MM.1S (cell line): ENCODE measurements at regions not wholly inside any gene's neighbourhood (a gene's known extent, or its start where the extent isn't known, plus 50 kb on each side); places are given as distances from the start of the nearest gene placed in this dataset.

Source experiments
- DNase-seq: peaks from one replicate; pipeline ENCODE4 v3.0.0-alpha.2; 2015
- H2AFZ ChIP-seq: fragments of 300-600 bp; sonication (generic); 2 replicates; pipeline ENCODE4 v1.6.0; 2016; ENCODE audit warnings: antibody characterized with exemption, low read length
- H3F3A ChIP-seq: fragments of 300-600 bp; sonication (generic); 2 replicates; pipeline ENCODE4 v1.6.1; 2016; ENCODE audit warnings: mild to moderate bottlenecking, antibody characterized with exemption, low read length, moderate library complexity, mixed read lengths; ENCODE audit not compliant: insufficient read depth
- H3K27ac ChIP-seq: fragments of 300-600 bp; sonication (generic); 2 replicates; pipeline ENCODE4 v1.5.1; 2016; ENCODE audit warnings: mild to moderate bottlenecking, low read length
- H3K27me3 ChIP-seq: fragments of 300-600 bp; sonication (generic); replicated peaks from 2 replicates; pipeline ENCODE4 v1.6.0; 2016; ENCODE audit warnings: low read length; ENCODE audit not compliant: insufficient read depth
- H3K36me3 ChIP-seq: fragments of 300-600 bp; sonication (generic); replicated peaks from 2 replicates; pipeline ENCODE4 v1.6.1; 2016; ENCODE audit warnings: mild to moderate bottlenecking, low read length, mixed read lengths; ENCODE audit not compliant: insufficient read depth
- H3K4me1 ChIP-seq: fragments of 300-600 bp; sonication (generic); 2 replicates; pipeline ENCODE4 v1.6.1; 2016; ENCODE audit warnings: low read length, mixed read lengths
- H3K4me2 ChIP-seq: fragments of 300-600 bp; sonication (generic); 2 replicates; pipeline ENCODE4 v1.6.0; 2016; ENCODE audit warnings: low read depth, low read length
- H3K4me3 ChIP-seq: fragments of 300-600 bp; sonication (generic); 2 replicates; pipeline ENCODE4 v1.5.1; 2016; ENCODE audit warnings: low read length, mixed read lengths
- H3K79me2 ChIP-seq: fragments of 300-600 bp; sonication (generic); 2 replicates; pipeline ENCODE4 v1.6.1; 2016; ENCODE audit warnings: mixed run types, low read length, mixed read lengths
- H3K9ac ChIP-seq: fragments of 300-600 bp; sonication (generic); 2 replicates; pipeline ENCODE4 v1.6.1; 2016; ENCODE audit warnings: low read length, mixed read lengths
- H3K9me2 ChIP-seq: fragments of 300-600 bp; sonication (generic); replicated peaks from 2 replicates; pipeline ENCODE4 v1.6.1; 2016; ENCODE audit warnings: mild to moderate bottlenecking, low read length, mixed read lengths; ENCODE audit not compliant: insufficient read depth
- H3K9me3 ChIP-seq: fragments of 300-600 bp; sonication (generic); replicated peaks from 2 replicates; pipeline ENCODE4 v1.6.1; 2016; ENCODE audit warnings: mild to moderate bottlenecking, low read length, mixed read lengths; ENCODE audit not compliant: insufficient read depth
- H4K20me1 ChIP-seq: fragments of 300-600 bp; sonication (generic); 2 replicates; pipeline ENCODE4 v1.6.1; 2016; ENCODE audit warnings: mild to moderate bottlenecking, low read length, moderate library complexity, mixed read lengths; ENCODE audit not compliant: insufficient read depth
- CTCF ChIP-seq: fragments of 300-600 bp; sonication (generic); IDR thresholded peaks from 2 replicates; pipeline ENCODE4 v1.5.1; 2016; ENCODE audit warnings: antibody characterized with exemption, low read length, mixed read lengths
- EZH2 ChIP-seq: fragments of 300-600 bp; sonication (generic); optimal IDR thresholded peaks from 2 replicates; pipeline ENCODE3; 2017; ENCODE audit warnings: low read depth, mild to moderate bottlenecking, antibody characterized with exemption, low read length, mixed read lengths
- EZH2phosphoT487 ChIP-seq: fragments of 300-600 bp; sonication (generic); IDR thresholded peaks from 2 replicates; pipeline ENCODE4 v1.6.1; 2018; ENCODE audit warnings: antibody characterized with exemption, low read length

GRCh38 chr13:85009447-85009846 lies 789.8 kb downstream of the SLITRK6 start:
- Histone ChIP-seq H3K4me3 (no peak overlapping the region), H3K79me2 (no peaks in the 10 kb centered on the region), H3K4me2 (no peak overlapping the region), H3K27me3 (no peaks in the 10 kb centered on the region), H3K4me1 (no peaks in the 10 kb centered on the region), H3K9me2 (no peaks in the 10 kb centered on the region), H3K36me3 (no peaks in the 10 kb centered on the region), H4K20me1 (no peaks in the 10 kb centered on the region), H3F3A (no peaks in the 10 kb centered on the region), H2AFZ (no peak overlapping the region), H3K9me3 (no peaks in the 10 kb centered on the region), H3K9ac (no peak overlapping the region), H3K27ac (no peak overlapping the region)
- DNase-seq: no peak
- no peak for TF ChIP-seq CTCF
- no peak for TF ChIP-seq EZH2
- no peak for TF ChIP-seq EZH2phosphoT487

GRCh38 chr13:84999252-84999651 lies 800.0 kb downstream of the SLITRK6 start:
- no peak for DNase-seq
- Histone ChIP-seq H3K36me3 (no peaks in the 10 kb centered on the region), H3K79me2 (no peaks in the 10 kb centered on the region), H3K4me3 (no peak overlapping the region), H3K4me2 (no peak overlapping the region), H3K9me3 (no peaks in the 10 kb centered on the region), H2AFZ (no peak overlapping the region), H3K9ac (no peak overlapping the region), H3K27me3 (no peaks in the 10 kb centered on the region), H3K4me1 (no peaks in the 10 kb centered on the region), H4K20me1 (no peaks in the 10 kb centered on the region), H3F3A (no peaks in the 10 kb centered on the region), H3K9me2 (no peaks in the 10 kb centered on the region), H3K27ac (no peak overlapping the region)
- TF ChIP-seq EZH2phosphoT487 (no peak), CTCF (no peak), EZH2 (no peak)

GRCh38 chr13:84998681-84999080 lies 800.5 kb downstream of the SLITRK6 start:
- Histone ChIP-seq H4K20me1 (no peaks in the 10 kb centered on the region), H3K9ac (no peak overlapping the region), H3K27me3 (no peaks in the 10 kb centered on the region), H3K9me3 (no peaks in the 10 kb centered on the region), H3K4me1 (no peaks in the 10 kb centered on the region), H3F3A (no peaks in the 10 kb centered on the region), H3K4me3 (no peak overlapping the region), H3K4me2 (no peak overlapping the region), H3K36me3 (no peaks in the 10 kb centered on the region), H3K27ac (no peak overlapping the region), H3K9me2 (no peaks in the 10 kb centered on the region), H3K79me2 (no peaks in the 10 kb centered on the region), H2AFZ (no peak overlapping the region)
- no peak for DNase-seq
- TF ChIP-seq CTCF (no peak), EZH2phosphoT487 (no peak), EZH2 (no peak)

GRCh38 chr13:84997858-84998257 lies 801.4 kb downstream of the SLITRK6 start:
- H4K20me1 ChIP-seq: no peaks in the 10 kb centered on the region
- H3K27me3 ChIP-seq: no peaks in the 10 kb centered on the region
- no peak overlapping the region for H3K27ac ChIP-seq
- no peak overlapping the region for H2AFZ ChIP-seq
- TF ChIP-seq EZH2phosphoT487 (no peak), EZH2 (no peak), CTCF (no peak)
- H3K9me3 ChIP-seq: no peaks in the 10 kb centered on the region
- no peaks in the 10 kb centered on the region for H3F3A ChIP-seq
- no peak overlapping the region for H3K4me3 ChIP-seq
- H3K9ac ChIP-seq: no peak overlapping the region
- H3K9me2 ChIP-seq: no peaks in the 10 kb centered on the region
- H3K79me2 ChIP-seq: no peaks in the 10 kb centered on the region
- H3K4me2 ChIP-seq: no peak overlapping the region
- H3K36me3 ChIP-seq: no peaks in the 10 kb centered on the region
- no peaks in the 10 kb centered on the region for H3K4me1 ChIP-seq
- DNase-seq: no peak
